ENCODE measurements at regions not wholly inside any gene's neighbourhood (a gene's known extent, or its start where the extent isn't known, plus 50 kb on each side); places are given as distances from the start of the nearest gene placed in this dataset.

- TF ChIP-seq TAF1 (IDR thresholded peaks at IDR 0.05; ENCODE audit: low read depth) (no peak), MXI1 (conservative IDR thresholded peaks at IDR 0.05; ENCODE audit: poor library complexity, severe bottlenecking) (no peak), CTCF (IDR thresholded peaks at IDR 0.05; ENCODE audit: poor library complexity, severe bottlenecking) (no peak), REST (IDR thresholded peaks at IDR 0.05; ENCODE audit: borderline replicate concordance) (no peak), EZH2 (IDR thresholded peaks at IDR 0.05; ENCODE audit: borderline replicate concordance, insufficient read depth, low read length, poor library complexity, severe bottlenecking) (no peak), EP300 (conservative IDR thresholded peaks at IDR 0.05; ENCODE audit: poor library complexity, severe bottlenecking) (no peak), RAD21 (conservative IDR thresholded peaks at IDR 0.05) (no peak)
Observed at GRCh38 chr15:70187331-70187730, 89.6 kb upstream of the TLE3 start.

All from neural cell (in vitro differentiated cells).